ENCODE measurements at regions not wholly inside any gene's neighbourhood (a gene's known extent, or its start where the extent isn't known, plus 50 kb on each side); places are given as distances from the start of the nearest gene placed in this dataset.

GRCh38 chr5:85549836-85550599, 1067.7 kb upstream of the COX7C start:
- TF ChIP-seq, protein P1, sequence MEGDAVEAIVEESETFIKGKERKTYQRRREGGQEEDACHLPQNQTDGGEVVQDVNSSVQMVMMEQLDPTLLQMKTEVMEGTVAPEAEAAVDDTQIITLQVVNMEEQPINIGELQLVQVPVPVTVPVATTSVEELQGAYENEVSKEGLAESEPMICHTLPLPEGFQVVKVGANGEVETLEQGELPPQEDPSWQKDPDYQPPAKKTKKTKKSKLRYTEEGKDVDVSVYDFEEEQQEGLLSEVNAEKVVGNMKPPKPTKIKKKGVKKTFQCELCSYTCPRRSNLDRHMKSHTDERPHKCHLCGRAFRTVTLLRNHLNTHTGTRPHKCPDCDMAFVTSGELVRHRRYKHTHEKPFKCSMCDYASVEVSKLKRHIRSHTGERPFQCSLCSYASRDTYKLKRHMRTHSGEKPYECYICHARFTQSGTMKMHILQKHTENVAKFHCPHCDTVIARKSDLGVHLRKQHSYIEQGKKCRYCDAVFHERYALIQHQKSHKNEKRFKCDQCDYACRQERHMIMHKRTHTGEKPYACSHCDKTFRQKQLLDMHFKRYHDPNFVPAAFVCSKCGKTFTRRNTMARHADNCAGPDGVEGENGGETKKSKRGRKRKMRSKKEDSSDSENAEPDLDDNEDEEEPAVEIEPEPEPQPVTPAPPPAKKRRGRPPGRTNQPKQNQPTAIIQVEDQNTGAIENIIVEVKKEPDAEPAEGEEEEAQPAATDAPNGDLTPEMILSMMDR (IDR thresholded peaks at IDR 0.05) = no peak
- TF ChIP-seq EZH2phosphoT487 (IDR thresholded peaks at IDR 0.05) = no peak

Measured in neural progenitor cell (in vitro differentiated cells).